HG03457 (cell line): ENCODE measurements at regions not wholly inside any gene's neighbourhood (a gene's known extent, or its start where the extent isn't known, plus 50 kb on each side); places are given as distances from the start of the nearest gene placed in this dataset.

ENCODE experiments used
- ATAC-seq: cut with Tn5 transposase; IDR thresholded peaks from one replicate; pipeline ENCODE4 v1.9.1; 2021; ENCODE audit warnings: moderate number of reproducible peaks; ENCODE audit not compliant: unreplicated experiment

DNA sequence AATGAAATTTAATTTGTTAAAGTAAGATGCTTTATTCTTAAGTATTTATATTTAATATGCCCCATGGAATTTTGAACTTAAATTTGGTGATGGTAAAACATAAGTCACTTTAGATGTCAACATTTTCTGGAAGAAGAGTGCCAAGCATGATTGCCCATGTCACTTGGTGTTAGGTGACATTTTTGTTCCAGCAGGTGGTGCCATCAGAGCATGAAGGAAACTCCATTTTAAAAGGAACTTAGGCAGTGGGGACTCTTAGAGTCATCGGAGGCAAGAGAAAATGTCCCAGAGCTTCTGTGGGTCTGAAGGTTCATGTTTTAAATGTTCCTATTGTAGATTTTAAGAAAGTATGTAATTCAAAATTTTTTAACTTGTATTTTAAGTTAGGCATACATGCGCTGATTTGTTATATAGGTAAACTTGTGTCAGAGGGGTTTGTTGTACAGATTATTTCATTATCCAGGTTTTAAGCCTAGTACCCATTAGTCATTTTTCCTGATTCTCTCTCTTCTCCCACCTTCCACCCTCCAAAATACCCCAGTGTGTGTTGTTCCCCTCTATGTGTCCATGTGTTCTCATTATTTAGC, 789.3 kb downstream of the SEMA5A start:
- ATAC-seq, result no peak

DNA sequence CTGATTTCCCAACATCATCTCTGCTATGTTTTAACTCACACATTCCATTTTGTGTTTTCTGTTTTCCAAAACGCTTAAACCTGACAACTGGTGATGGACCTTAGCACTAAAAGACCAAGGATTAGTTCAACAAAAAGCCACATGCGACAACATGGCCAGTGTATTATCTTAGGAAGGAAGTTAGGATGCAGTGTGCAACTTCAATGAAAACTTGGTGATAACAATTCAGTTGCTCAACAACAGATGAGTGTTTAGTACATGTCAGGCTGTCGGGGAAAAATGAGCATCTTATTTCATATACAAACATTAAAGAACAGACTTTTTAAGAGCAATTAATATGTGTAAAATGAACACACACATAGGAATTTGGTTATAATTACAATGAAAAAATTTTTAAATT, 780.0 kb downstream of the SEMA5A start:
- ATAC-seq, result no peak

- ATAC-seq, result no peak
Measured at GRCh38 chr5:8766448-8766847, 779.4 kb downstream of the SEMA5A start.

DNA sequence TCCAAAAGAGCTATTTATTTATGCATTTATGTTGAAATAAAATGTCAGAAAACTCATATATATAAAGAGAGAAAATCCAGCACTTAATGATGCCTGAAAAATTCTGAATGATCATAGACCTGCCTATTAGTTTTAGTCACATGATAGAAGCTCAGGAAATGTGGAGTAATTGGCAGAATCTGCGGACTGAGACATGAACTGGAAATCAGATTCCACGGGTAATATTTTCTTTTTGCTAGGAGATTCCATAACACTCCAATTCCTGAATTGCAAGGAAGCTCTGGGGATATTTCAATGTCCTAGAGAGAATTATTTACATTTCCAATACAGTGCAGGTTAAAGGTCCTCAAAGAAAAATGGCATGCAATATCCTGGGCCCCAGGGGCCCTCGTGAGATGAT, 778.8 kb downstream of the SEMA5A start:
- ATAC-seq, result no peak

- ATAC-seq, result no peak
Measured at GRCh38 chr5:8767746-8768145, 778.1 kb downstream of the SEMA5A start.

- ATAC-seq, result no peak
Measured at GRCh38 chr5:8769631-8770030, 776.2 kb downstream of the SEMA5A start.

DNA sequence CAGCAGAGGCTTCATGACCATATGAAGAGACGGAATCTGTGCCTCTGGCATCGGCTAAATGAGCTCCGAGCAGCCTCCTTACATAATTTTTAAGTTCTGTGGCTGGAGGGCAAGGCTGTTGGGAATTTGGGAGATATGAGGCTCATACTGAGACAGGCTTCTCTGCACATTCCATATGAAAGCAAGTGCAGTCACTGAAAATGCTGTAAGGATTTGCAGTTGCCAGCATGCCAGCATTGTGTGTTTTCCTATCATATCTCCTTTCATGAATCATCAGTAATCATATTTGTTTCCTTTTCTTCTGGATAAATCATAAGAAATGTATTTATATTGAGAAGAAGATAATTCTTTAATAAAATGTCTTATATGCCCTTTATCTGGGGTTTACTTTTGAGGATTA, 775.4 kb downstream of the SEMA5A start:
- no peak for ATAC-seq

DNA sequence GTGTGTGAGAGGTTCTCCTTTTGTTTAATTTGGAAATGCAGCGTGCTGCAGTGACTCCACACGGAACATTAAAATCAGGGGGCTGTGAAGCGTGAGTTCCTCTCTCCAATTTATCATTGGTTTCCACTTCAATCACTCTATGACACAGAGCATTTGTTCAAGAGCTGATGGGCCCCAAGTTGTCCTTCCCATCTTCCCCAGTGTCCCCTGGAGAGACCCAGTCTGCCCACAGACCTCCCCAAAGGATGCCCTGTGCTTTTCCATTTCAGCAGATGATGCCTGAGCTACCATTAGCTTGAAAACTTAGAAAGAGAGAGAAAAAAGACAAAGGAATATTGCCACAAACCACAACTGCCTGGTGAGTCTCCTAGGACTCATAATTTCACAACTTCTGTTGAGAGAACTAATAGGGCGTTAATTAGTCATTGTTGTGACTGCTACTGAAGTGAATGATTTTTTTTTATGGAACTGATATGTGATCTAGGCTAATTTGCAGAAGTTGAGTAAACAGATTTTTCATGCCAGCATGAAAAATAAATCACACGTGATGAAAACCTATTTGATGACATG, 772.7 kb downstream of the SEMA5A start:
- no peak for ATAC-seq

DNA sequence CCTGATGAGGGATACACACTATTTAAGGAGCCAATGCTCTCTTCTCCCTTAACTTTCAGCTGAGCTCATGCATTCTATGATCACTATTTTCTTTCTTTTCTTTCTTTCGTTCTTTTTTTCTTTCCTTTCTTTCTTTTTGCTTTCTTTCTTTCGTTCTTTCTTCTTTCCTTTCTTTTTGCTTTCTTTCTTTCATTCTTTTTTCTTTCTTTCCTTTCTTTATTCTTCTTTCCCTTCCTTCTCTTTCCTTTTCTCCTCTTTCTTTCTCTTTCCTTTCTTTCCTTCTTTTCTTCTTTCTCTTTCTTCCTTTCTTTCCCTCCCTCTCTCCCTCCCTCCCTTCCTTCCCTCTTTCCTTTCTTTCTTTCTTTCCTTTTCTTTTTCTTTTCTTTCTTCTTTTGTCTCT, 761.2 kb downstream of the SEMA5A start:
- ATAC-seq, result no peak

GRCh38 chr5:8788246-8788645, 757.6 kb downstream of the SEMA5A start:
- no peak for ATAC-seq

GRCh38 chr5:8805653-8806052, 740.2 kb downstream of the SEMA5A start:
- ATAC-seq, result no peak

DNA sequence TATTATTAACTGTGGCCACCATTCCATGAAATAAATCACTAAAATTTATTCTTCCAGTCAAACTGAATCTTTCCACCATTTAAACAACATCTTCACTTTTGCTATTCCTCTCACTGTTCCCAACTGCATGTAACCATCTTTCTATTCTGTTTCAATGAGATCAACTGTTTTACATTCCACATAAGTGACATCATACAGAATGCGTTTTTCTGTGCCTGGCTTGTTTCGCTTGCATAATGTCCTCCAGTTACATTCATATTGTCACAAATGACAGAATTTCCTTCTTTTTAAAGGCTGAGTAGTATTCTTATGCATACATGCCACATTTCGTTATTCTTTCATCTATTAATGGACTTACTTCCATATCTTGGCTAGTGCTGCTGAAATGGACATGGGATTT, 738.2 kb downstream of the SEMA5A start:
- ATAC-seq, result no peak

- no peak for ATAC-seq
Measured at GRCh38 chr5:8811581-8811980, 734.3 kb downstream of the SEMA5A start.

DNA sequence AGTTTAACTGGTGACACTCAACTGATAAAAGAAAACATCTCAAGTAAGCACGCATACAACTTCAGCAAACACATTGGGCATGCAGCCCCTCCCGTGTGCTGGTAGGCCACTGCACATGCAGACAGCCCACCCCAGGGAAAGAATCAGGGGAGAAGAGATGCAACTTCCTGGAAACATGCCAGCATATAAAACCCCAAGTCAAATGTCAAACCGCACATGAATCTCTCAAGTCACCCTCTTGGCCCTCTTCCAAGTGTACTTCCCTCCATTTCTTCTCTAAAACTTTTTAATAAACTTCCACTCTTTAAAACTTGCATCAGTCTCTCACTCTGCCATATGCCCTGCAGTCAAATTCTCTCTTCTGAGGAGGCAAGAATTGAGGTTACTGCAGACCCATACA, 732.7 kb downstream of the SEMA5A start:
- ATAC-seq, result no peak

DNA sequence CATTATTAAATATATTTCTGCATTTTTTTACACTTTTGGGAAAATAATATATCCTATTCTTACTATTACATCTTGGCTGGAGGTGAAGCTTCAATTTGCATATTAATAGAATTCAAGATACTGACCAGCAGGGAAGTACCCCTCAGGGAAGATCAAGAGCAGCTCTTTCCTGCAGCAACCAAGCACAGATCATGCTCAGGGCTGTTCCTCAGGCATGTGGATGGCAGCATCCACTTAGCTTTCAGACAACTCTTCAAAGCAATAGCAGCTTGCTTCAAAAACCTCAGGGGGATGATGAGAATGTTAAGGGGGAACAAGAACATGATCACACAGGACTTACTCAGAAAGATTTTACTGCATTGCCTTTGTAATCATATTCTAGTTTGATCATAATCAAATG, 731.8 kb downstream of the SEMA5A start:
- no peak for ATAC-seq

DNA sequence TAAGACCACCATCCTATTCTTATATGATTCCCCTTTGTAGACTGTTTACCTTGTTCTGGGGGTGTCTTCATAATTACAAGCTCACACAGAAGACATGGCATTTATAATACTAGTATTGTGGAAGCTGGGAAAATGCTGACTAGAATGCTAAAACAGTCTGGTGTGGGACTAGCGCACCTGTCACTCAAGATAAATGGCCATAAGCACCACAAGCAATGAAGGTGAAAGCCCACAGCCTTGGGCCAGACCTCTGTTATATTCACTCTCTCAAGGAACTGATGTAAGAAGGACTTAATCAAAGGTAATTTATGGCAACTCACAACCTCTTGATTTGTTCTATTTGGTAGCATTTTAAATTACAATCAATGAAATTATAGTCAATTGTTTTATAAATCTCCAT, 721.5 kb downstream of the SEMA5A start:
- ATAC-seq, result no peak

DNA sequence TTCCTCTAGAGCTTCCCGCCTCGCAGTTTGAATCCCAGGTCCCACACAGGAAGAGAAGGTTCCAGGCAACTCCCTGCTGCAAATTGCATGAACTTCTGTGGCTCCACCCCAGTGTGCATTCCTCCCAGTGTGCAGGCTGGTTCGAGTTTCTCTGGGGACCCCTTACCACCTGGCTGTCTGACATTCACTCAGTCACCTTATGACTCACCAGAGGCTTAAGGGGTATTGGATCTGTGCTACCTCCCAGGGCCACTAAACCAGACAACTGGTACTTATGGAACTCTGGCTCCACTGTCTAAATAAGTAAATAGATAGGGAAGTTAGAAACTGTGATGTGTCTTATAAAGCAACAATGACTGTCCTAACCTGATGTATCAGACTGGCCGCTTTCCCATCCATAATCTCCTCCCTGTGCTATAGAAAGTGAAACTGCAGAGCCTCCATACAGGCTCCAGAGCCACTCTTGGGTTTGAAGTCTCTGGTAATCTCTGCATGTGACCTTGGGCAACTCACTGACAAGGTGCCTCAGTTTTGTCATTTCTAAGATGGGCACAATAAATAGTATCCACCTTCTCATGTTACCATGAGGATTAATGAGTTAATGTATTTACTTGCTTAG, 720.6 kb downstream of the SEMA5A start:
- no peak for ATAC-seq

GRCh38 chr5:8826508-8826907, 719.4 kb downstream of the SEMA5A start:
- ATAC-seq, result no peak

GRCh38 chr5:8827696-8828095, 718.2 kb downstream of the SEMA5A start:
- no peak for ATAC-seq

- ATAC-seq, result no peak
Measured at GRCh38 chr5:8828596-8829322, 717.1 kb downstream of the SEMA5A start.

- no peak for ATAC-seq
Measured at GRCh38 chr5:8829323-8830029, 716.4 kb downstream of the SEMA5A start.

DNA sequence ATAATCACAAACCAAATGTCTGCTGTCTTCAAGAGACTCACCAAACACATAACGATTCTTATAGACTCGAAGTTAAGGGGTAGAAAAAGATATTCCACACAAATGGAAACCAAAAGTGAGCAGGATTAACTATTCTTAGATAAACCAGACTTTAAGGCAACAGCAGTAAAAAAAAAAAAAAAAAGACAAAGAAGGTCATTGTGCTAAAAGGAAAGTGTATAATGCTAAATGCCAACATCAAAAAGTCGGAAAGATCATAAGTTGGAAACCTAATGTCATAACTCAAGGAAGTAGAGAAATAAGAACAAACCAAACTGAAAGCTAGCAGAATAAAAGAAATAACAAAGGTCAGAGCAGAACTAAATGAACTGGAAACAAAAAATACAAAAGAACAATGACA, 714.6 kb downstream of the SEMA5A start:
- ATAC-seq, result no peak
